ENCODE measurements at regions not wholly inside any gene's neighbourhood (a gene's known extent, or its start where the extent isn't known, plus 50 kb on each side); places are given as distances from the start of the nearest gene placed in this dataset.
"Not testable (repeated sequence)": the region's sequence is repeated elsewhere in the genome, so short reads cannot be mapped to it uniquely, and the experiment has no call there.

- DNase-seq (ENCODE audit: missing footprints); intact Hi-C loops (cut with DNase I): not testable (repeated sequence)
- ATAC-seq = peak; percentile 62
Measured at GRCh38 chr1:146537775-146538373, 309.1 kb upstream of the NOTCH2NLA start.

DNA sequence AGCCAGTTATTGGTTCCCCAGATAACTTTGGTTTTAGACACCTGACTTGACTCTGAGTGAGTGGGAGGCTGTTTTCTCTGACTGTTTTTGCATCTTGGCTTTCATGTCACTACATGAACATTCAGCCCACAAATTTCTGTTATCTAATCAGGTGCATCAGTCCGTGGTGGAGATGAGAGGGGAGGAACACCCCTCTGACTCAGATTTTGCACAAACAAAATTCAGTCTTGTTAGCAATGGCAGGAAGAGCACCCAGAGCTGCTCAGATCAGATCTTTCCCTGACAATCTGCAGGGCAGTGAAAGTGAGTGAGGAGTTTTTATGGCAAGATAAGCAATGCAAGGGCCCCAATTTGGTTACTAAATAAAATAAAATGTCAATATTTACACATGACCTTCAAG is 307.2 kb upstream of the NOTCH2NLA start:
- intact Hi-C loops (cut with DNase I); DNase-seq (ENCODE audit: missing footprints); ATAC-seq: not testable (repeated sequence)

DNA sequence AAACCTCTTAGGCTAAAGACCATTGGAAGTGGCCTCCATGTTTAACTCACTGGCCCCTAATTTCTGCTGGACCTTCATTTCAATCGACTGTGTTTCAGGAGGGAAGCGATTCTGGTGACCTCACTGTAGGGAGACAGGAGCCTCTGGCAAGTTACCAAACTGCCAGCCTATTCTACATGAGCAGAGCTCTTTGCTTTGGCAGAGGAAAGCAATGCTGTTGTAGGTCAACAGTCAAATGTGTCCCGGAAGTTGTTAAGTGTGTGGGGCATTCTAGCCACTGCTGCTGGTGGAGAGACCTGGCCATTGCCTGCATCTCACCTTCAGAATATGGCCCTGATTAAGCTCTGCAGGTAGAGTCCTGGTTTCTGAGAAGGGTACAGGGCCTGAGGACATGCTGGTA is 306.8 kb upstream of the NOTCH2NLA start:
- DNase-seq (ENCODE audit: missing footprints); intact Hi-C loops (cut with DNase I): not testable (repeated sequence)
- ATAC-seq = peak; percentile 69

DNA sequence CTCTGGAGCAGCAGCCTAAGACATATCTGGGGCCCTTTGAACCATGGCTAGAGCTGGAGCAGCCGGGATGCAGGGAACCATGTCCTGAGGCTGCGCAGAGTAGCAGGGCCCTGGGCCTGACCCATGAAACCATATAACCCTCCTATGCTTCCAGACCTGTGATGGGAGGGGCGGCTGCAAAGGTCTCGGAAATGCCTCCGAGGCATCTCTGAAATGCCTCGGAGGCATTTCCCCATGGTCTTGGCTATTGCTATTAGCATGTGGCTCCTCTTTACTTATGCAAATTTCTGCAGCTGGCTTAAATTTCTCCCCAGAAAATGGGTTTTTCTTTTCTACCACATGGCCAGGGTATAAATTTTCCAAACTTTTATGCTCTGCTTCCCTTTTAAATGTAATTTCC is 302.1 kb upstream of the NOTCH2NLA start:
- intact Hi-C loops (cut with DNase I) = not testable (repeated sequence)

DNA sequence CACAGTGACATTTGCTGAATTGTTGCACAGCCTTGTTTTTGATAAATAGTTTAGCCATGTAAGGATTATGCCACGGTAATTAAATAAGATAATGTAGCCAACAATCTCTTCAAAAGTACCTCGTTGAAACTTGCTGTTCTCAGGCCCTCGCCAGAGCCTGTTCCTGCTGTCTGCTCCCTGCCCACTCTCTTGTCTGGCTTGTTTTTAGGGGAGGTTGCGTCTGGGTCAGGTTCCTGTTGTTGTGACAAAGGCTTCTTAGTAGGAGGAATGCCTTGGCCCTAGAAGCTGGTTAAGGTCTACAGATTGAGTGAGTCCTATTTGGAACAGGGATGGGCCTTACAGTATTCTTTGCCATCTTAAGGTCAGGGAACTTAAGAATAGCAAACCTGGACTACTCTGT is 294.0 kb upstream of the NOTCH2NLA start:
- intact Hi-C loops (cut with DNase I); DNase-seq (ENCODE audit: missing footprints); ATAC-seq: not testable (repeated sequence)

More for the DNA sequence above, 302.1 kb upstream of the NOTCH2NLA start:
- not testable (repeated sequence) for ATAC-seq; DNase-seq (ENCODE audit: missing footprints)

- ATAC-seq; intact Hi-C loops (cut with DNase I): not testable (repeated sequence)
Measured at GRCh38 chr1:146522345-146522744, 293.5 kb upstream of the NOTCH2NLA start.

DNA sequence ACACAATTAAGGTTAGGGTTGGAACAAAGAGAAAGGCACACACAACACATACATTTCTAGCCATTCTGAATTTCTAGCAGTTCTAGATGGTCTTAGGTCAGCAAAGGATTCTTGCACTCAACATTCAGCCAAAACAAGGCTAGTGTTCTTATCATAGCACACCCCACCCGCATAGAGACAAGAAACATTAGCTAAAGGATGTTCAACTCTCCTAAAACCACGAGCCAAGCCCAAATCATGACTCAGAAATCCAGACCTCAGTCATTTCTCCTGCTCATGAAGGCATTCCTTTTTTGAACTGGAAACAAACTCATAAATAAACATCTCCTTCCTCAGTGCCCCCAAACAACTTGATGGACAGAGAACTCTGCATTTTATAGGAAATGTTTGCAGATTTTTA is 293.0 kb upstream of the NOTCH2NLA start:
- intact Hi-C loops (cut with DNase I); DNase-seq (ENCODE audit: missing footprints); ATAC-seq: not testable (repeated sequence)

More at GRCh38 chr1:146522345-146522744, 293.5 kb upstream of the NOTCH2NLA start:
- not testable (repeated sequence) for DNase-seq (ENCODE audit: missing footprints)

DNA sequence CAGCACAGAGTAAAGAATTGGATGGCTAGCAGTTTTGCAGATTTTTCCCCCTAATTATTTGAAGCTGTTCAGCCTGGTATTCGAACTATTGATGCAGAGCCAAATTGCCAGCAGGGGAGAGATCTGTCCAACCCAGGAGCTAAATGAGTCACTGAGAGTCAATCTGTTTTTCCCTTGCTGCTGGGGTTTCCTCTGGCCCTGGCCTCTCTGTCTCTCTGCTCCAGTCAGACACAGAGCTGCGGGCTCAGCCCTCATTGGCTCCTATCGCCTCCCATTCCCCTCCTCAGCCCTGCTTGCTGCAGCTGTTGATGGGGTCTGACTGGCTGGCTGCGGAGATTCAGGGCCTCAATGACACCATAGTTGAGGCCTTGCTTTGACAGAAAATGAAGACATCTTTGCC is 284.9 kb upstream of the NOTCH2NLA start:
- ATAC-seq; intact Hi-C loops (cut with DNase I); DNase-seq (ENCODE audit: missing footprints): not testable (repeated sequence)

GRCh38 chr1:146511047-146511777 is 282.4 kb upstream of the NOTCH2NLA start:
- ATAC-seq; intact Hi-C loops (cut with DNase I): not testable (repeated sequence)

GRCh38 chr1:146510248-146510983 is 281.6 kb upstream of the NOTCH2NLA start:
- DNase-seq (ENCODE audit: missing footprints); intact Hi-C loops (cut with DNase I); ATAC-seq: not testable (repeated sequence)

More at GRCh38 chr1:146511047-146511777, 282.4 kb upstream of the NOTCH2NLA start:
- not testable (repeated sequence) for DNase-seq (ENCODE audit: missing footprints)

GRCh38 chr1:146504121-146504520 is 275.3 kb upstream of the NOTCH2NLA start:
- intact Hi-C loops (cut with DNase I); DNase-seq (ENCODE audit: missing footprints); ATAC-seq: not testable (repeated sequence)

GRCh38 chr1:146487555-146487954 is 258.7 kb upstream of the NOTCH2NLA start:
- intact Hi-C loops (cut with DNase I); DNase-seq (ENCODE audit: missing footprints): not testable (repeated sequence)
- ATAC-seq = peak; percentile 51

- intact Hi-C loops (cut with DNase I); DNase-seq (ENCODE audit: missing footprints); ATAC-seq: not testable (repeated sequence)
Measured at GRCh38 chr1:146487155-146487554, 258.3 kb upstream of the NOTCH2NLA start.

GRCh38 chr1:146486300-146487014 is 257.6 kb upstream of the NOTCH2NLA start:
- intact Hi-C loops (cut with DNase I) = not testable (repeated sequence)
- ATAC-seq = peak; percentile 87
- DNase-seq (ENCODE audit: missing footprints) = peak; percentile 66

DNA sequence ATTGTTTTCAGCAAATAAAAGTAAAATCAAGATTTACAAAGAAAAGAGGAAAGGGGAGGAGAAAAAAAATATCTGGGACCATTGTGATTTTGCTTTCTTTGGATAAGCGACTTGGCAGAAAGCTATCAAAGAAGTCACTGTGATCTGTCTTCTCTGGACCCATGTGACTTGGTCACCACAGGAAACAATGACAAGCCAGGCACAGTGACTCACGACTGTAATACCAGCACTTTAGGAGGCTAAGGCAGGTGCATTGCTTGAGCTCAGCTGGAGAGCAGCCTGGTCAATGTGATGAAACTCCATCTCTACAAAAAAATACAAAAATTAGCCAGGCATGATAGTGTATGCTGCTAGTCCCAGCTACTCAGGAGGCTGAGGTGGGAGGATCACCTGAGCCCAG is 255.4 kb upstream of the NOTCH2NLA start:
- DNase-seq (ENCODE audit: missing footprints); intact Hi-C loops (cut with DNase I); ATAC-seq: not testable (repeated sequence)

DNA sequence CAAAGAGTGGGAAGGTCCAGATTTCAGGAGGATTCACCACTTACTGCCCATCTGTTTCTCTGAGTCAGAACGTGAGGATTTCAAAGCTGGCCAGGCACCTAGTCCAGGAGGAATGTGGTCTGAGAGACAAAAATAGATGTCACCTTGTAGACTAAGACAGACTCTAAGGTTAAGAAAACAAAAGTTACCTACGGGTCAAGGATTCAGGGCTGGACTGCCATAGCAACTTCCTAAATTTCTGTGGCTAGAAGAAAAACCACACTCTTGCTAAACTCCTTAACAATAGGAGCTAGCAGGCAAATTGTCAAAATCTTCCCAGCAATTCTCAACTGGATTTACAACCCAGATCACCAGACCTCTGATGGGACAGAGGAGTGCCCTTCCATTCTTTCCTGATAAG is 250.4 kb upstream of the NOTCH2NLA start:
- ATAC-seq; DNase-seq (ENCODE audit: missing footprints); intact Hi-C loops (cut with DNase I): not testable (repeated sequence)

GRCh38 chr1:146478125-146478720 is 249.4 kb upstream of the NOTCH2NLA start:
- peak; percentile 37 for ATAC-seq
- DNase-seq (ENCODE audit: missing footprints); intact Hi-C loops (cut with DNase I): not testable (repeated sequence)

DNA sequence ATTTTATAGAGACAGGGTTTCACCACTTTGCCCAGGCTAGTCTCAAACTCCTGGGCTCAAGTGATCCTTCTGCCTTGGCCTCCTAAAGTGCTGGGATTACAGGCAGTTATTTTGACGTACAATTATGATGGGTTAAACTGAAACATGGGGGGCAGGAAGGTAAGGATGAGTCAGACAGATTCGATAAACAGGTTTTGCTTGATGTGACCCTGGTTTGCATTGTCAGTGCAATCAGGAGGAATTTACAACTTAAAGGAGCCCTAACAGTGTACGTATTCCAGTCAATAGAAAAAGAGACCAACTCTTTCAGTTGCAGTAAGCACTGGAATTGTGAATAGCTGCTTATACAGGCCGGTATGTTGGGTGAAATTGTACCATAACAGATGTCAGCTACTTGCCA is 246.3 kb upstream of the NOTCH2NLA start:
- intact Hi-C loops (cut with DNase I); DNase-seq (ENCODE audit: missing footprints); ATAC-seq: not testable (repeated sequence)
